ENCODE measurements at regions not wholly inside any gene's neighbourhood (a gene's known extent, or its start where the extent isn't known, plus 50 kb on each side); places are given as distances from the start of the nearest gene placed in this dataset.

DNA sequence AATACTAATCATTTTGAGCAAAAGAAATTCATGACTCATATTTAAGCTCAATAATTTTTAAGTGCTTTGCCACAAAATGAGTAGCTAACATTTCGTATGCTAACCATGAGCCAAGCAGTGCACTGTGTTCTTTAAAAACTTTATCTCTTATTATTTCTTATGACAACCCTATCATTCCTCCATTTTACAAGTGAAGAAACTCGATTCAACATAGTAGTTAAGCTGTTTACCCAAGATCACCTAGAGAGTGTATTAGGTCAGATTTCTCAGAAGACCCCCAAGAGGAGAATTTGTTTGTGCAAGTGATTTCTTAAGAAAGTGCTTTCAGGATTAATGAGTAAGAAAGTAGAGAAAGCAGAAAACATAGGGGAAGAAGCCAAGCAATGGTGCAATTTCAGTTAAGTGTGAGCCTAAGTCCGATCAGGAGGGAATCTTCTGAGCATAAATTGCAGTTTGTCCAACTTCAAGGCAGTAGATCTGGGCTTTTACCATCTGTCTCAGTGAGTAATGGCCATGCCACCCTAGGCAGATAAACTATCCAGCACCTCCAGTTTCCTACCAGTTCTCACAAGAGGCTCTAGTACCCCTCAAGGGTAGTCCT is 202.7 kb downstream of the SCG2 start:
- TF ChIP-seq CTCF (IDR thresholded peaks at IDR 0.05; ENCODE audit: insufficient read depth, low read length, poor library complexity, severe bottlenecking) = no peak
- no peak for DNase-seq (ENCODE audit: extremely low read depth, insufficient read length)
- Histone ChIP-seq H3K27me3 (replicated peaks; ENCODE audit: control insufficient read depth, insufficient read depth, low read length) (no peaks in the 10 kb centered on the region), H3K4me3 (replicated peaks; ENCODE audit: low read depth, low read length) (no peak overlapping the region), H3K36me3 (ENCODE audit: control insufficient read depth, insufficient read depth, low read length) (no peaks in the 10 kb centered on the region)

GRCh38 chr2:223404616-223405015 is 197.5 kb downstream of the SCG2 start:
- TF ChIP-seq CTCF (IDR thresholded peaks at IDR 0.05; ENCODE audit: insufficient read depth, low read length, poor library complexity, severe bottlenecking) = no peak
- Histone ChIP-seq H3K27me3 (replicated peaks; ENCODE audit: control insufficient read depth, insufficient read depth, low read length) (no peaks in the 10 kb centered on the region), H3K4me3 (replicated peaks; ENCODE audit: low read depth, low read length) (no peak overlapping the region), H3K36me3 (ENCODE audit: control insufficient read depth, insufficient read depth, low read length) (no peaks in the 10 kb centered on the region)
- DNase-seq (ENCODE audit: extremely low read depth, insufficient read length) = no peak

DNA sequence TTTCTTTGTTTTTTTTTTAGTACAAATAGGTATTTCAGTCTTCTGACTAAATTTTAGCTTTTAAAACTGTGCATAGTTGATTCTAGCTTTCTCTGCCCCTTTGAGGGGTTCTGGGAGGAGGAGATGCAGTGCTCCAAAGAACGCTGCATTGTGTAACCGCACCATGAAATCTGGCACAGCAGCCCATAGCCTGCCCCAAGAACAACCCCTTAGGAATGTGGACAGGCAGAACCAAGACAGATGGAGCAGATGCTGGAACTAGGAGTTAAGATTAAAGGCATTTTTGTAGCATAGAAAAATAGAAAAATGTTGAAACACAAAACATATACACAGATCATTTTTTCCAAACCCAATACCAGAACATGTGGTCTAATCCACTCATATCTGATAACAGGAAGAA is 187.5 kb downstream of the SCG2 start:
- Histone ChIP-seq H3K27me3 (replicated peaks; ENCODE audit: control insufficient read depth, insufficient read depth, low read length) (no peaks in the 10 kb centered on the region; the same call in 1 of the 2 replicates), H3K36me3 (ENCODE audit: control insufficient read depth, insufficient read depth, low read length) (no peaks in the 10 kb centered on the region), H3K4me3 (replicated peaks; ENCODE audit: low read depth, low read length) (no peak overlapping the region)
- no peak for TF ChIP-seq CTCF (IDR thresholded peaks at IDR 0.05; ENCODE audit: insufficient read depth, low read length, poor library complexity, severe bottlenecking)
- no peak for DNase-seq (ENCODE audit: extremely low read depth, insufficient read length)

- H3K4me3 ChIP-seq (replicated peaks; ENCODE audit: low read depth, low read length) = no peak overlapping the region
- TF ChIP-seq CTCF (IDR thresholded peaks at IDR 0.05; ENCODE audit: insufficient read depth, low read length, poor library complexity, severe bottlenecking) = no peak
- no peaks in the 10 kb centered on the region for H3K36me3 ChIP-seq (ENCODE audit: control insufficient read depth, insufficient read depth, low read length)
- no peak for DNase-seq (ENCODE audit: extremely low read depth, insufficient read length)
- H3K27me3 ChIP-seq (replicated peaks; ENCODE audit: control insufficient read depth, insufficient read depth, low read length) = no peaks in the 10 kb centered on the region; the same call in 1 of the 2 replicates
Observed at GRCh38 chr2:223415071-223415470, 187.1 kb downstream of the SCG2 start.

GRCh38 chr2:223416815-223417610 is 185.1 kb downstream of the SCG2 start:
- H3K4me3 ChIP-seq (replicated peaks; ENCODE audit: low read depth, low read length) = no peak overlapping the region
- no peaks in the 10 kb centered on the region; the same call in 1 of the 2 replicates for H3K27me3 ChIP-seq (replicated peaks; ENCODE audit: control insufficient read depth, insufficient read depth, low read length)
- TF ChIP-seq CTCF (IDR thresholded peaks at IDR 0.05; ENCODE audit: insufficient read depth, low read length, poor library complexity, severe bottlenecking) = no peak
- no peak for DNase-seq (ENCODE audit: extremely low read depth, insufficient read length)
- no peaks in the 10 kb centered on the region for H3K36me3 ChIP-seq (ENCODE audit: control insufficient read depth, insufficient read depth, low read length)

Data from GM06990 (cell line).